Mesenchymal stem cell (in vitro differentiated cells and primary cell): ENCODE measurements at regions not wholly inside any gene's neighbourhood (a gene's known extent, or its start where the extent isn't known, plus 50 kb on each side); places are given as distances from the start of the nearest gene placed in this dataset.

Source experiments
- DNase-seq: peaks from one replicate; pipeline ENCODE4 v3.0.0-alpha.2; 2013
- H2AFZ ChIP-seq: one replicate; pipeline ENCODE4 v1.6.1; 2013; ENCODE audit warnings: low read depth, mild to moderate bottlenecking, control low read depth, inconsistent platforms, low read length, moderate library complexity
- H2AK5ac ChIP-seq: 2 replicates; pipeline ENCODE4 v1.6.1; 2013; ENCODE audit warnings: low read length, moderate library complexity, mild to moderate bottlenecking, inconsistent platforms; ENCODE audit not compliant: severe bottlenecking
- H2BK120ac ChIP-seq: one replicate; pipeline ENCODE4 v1.6.1; 2013; ENCODE audit warnings: low read depth, mild to moderate bottlenecking, inconsistent platforms, low read length, moderate library complexity
- H2BK12ac ChIP-seq, 2 experiments: one replicate each; pipeline ENCODE4 v1.6.1; 2013; ENCODE audit warnings: inconsistent platforms in 2 of 2, low read length in 2 of 2, mild to moderate bottlenecking in 2 of 2, moderate library complexity in 2 of 2, control low read depth in 1 of 2
- H2BK15ac ChIP-seq: one replicate; pipeline ENCODE4 v1.6.1; 2013; ENCODE audit warnings: mild to moderate bottlenecking, low read depth, inconsistent platforms; ENCODE audit not compliant: poor library complexity, severe bottlenecking
- H2BK5ac ChIP-seq: 2 replicates; pipeline ENCODE4 v1.6.1; 2013; ENCODE audit warnings: low read depth, mild to moderate bottlenecking, low read length, control low read depth, inconsistent platforms; ENCODE audit not compliant: poor library complexity, severe bottlenecking
- H3K14ac ChIP-seq, 2 experiments: one replicate each; pipeline ENCODE4 v1.6.1; 2013; ENCODE audit warnings: inconsistent platforms in 2 of 2, low read length in 2 of 2, control low read depth in 1 of 2, mild to moderate bottlenecking in 1 of 2, moderate library complexity in 1 of 2
- H3K18ac ChIP-seq, 2 experiments: one replicate each; pipeline ENCODE4 v1.6.1; 2013; ENCODE audit warnings: inconsistent platforms in 2 of 2, low read length in 2 of 2, control low read depth in 1 of 2, low read depth in 1 of 2, mild to moderate bottlenecking in 1 of 2
- H3K23ac ChIP-seq, 2 experiments: one replicate each; pipeline ENCODE4 v1.6.1; 2013; ENCODE audit warnings: inconsistent platforms in 2 of 2, low read length in 2 of 2, mild to moderate bottlenecking in 2 of 2, moderate library complexity in 2 of 2, control low read depth in 1 of 2
- H3K27ac ChIP-seq: 2 replicates; pipeline ENCODE4 v1.5.1; 2013; ENCODE audit warnings: mild to moderate bottlenecking, moderate library complexity, low read length, control low read depth, inconsistent platforms; ENCODE audit not compliant: poor library complexity, severe bottlenecking
- H3K27me3 ChIP-seq, 2 experiments: 2 replicates each; pipeline versions ENCODE4 v1.6.1 to v1.7.0; 2013; ENCODE audit warnings: low read length in 2 of 2, mild to moderate bottlenecking in 2 of 2, moderate library complexity in 2 of 2, control low read depth in 1 of 2, inconsistent platforms in 1 of 2; ENCODE audit not compliant: control insufficient read depth in 1 of 2, insufficient read depth in 1 of 2
- H3K36me3 ChIP-seq, 2 experiments: 2 replicates each; pipeline versions ENCODE4 v1.6.1 to v1.7.0; 2013; ENCODE audit warnings: low read length in 2 of 2, control low read depth in 1 of 2, inconsistent platforms in 1 of 2, low read depth in 1 of 2, mild to moderate bottlenecking in 1 of 2; ENCODE audit not compliant: insufficient read depth in 2 of 2, control insufficient read depth in 1 of 2
- H3K4ac ChIP-seq, 2 experiments: one replicate each; pipeline ENCODE4 v1.6.1; 2013; ENCODE audit warnings: inconsistent platforms in 2 of 2, low read length in 2 of 2, mild to moderate bottlenecking in 2 of 2, moderate library complexity in 2 of 2, control low read depth in 1 of 2, low read depth in 1 of 2
- H3K4me1 ChIP-seq: 2 replicates; pipeline ENCODE4 v1.6.1; 2013; ENCODE audit warnings: low read depth, low read length, control low read depth; ENCODE audit not compliant: control insufficient read depth, insufficient read depth
- H3K4me2 ChIP-seq: 2 replicates; pipeline ENCODE4 v1.6.1; 2013; ENCODE audit warnings: low read length, mild to moderate bottlenecking, inconsistent platforms; ENCODE audit not compliant: poor library complexity, severe bottlenecking
- H3K4me3 ChIP-seq, 2 experiments: 2 replicates each; pipeline versions ENCODE4 v1.5.1 to v1.7.0; 2013; ENCODE audit warnings: low read length in 2 of 2, mild to moderate bottlenecking in 2 of 2, control low read depth in 1 of 2, low read depth in 1 of 2; ENCODE audit not compliant: insufficient read depth in 1 of 2
- H3K79me1 ChIP-seq: replicated peaks from 2 replicates; pipeline ENCODE4 v1.6.1; 2013; ENCODE audit warnings: mild to moderate bottlenecking, control low read depth, low read length, inconsistent platforms; ENCODE audit not compliant: poor library complexity, severe bottlenecking
- H3K9ac ChIP-seq: 2 replicates; pipeline ENCODE4 v1.7.0; 2013; ENCODE audit warnings: mild to moderate bottlenecking, low read length, moderate library complexity
- H3K9me3 ChIP-seq: 2 replicates; pipeline ENCODE4 v1.7.0; 2013; ENCODE audit warnings: mild to moderate bottlenecking, low read length; ENCODE audit not compliant: control insufficient read depth
- H4K8ac ChIP-seq: one replicate; pipeline ENCODE4 v1.6.1; 2013; ENCODE audit warnings: inconsistent platforms, mild to moderate bottlenecking, low read length, moderate library complexity
- H4K91ac ChIP-seq: one replicate; pipeline ENCODE4 v1.6.1; 2013; ENCODE audit warnings: mild to moderate bottlenecking, low read length, inconsistent platforms
- WGBS: methylation state at CpG from one replicate; pipeline ENCODE4 v1.1.7; 2013; ENCODE audit warnings: mixed read lengths; 5-methylcytosine and 5-hydroxymethylcytosine counted together

DNA sequence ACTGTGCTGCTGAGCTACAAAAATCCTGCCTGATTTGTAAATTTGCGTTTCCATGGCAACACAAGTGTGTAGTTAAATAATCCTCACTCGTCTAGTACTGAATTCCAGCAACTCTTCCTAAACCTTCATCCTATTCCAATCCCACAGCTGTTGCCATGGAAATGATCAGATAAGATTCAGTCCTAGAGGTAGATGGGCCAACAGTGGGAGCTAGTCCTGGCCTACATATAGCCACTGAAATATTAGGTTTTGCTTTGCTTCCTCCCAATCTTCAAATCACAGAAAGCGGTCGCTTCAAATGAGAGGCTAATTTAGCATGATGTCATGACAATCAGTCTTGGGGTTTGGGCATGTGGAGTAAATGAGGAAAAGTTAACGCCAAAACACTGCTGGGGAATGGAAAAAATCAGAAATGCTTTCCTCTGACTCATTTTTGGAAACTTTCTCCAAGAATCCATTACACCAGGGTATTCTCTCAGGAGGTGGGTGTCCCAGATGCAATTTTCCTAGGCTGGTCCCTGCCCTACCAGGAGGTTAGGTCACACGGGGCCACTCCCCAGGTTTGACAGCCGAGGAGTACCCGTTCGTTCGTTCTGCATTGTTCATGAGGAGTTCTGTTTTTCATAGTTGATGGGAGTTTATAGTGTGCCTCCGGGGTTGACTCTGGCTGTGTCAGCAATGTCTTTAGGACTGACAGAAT lies 159.2 kb upstream of the SLCO3A1 start:
- H3K27me3 ChIP-seq = no peaks in the 10 kb centered on the region
- H3K23ac ChIP-seq = no peak overlapping the region
- WGBS = 77% methylated on average over 10 of the region's 11 CpGs
- no peak overlapping the region for H2BK15ac ChIP-seq
- no peak overlapping the region for H4K8ac ChIP-seq
- H3K18ac ChIP-seq = no peak overlapping the region
- H3K4me3 ChIP-seq = peak overlapping the region in 1 of 2 experiments; percentile 61
- no peaks in the 10 kb centered on the region for H3K36me3 ChIP-seq
- no peak overlapping the region for H2AK5ac ChIP-seq
- H4K91ac ChIP-seq = no peak overlapping the region
- no peak for DNase-seq
- no peak overlapping the region for H2AFZ ChIP-seq
- H2BK12ac ChIP-seq = no peak overlapping the region
- no peak overlapping the region for H2BK5ac ChIP-seq
- H3K14ac ChIP-seq = no peak overlapping the region
- H3K9me3 ChIP-seq = no peaks in the 10 kb centered on the region
- H3K4me2 ChIP-seq = no peak overlapping the region
- no peaks in the 10 kb centered on the region for H3K79me1 ChIP-seq
- H3K9ac ChIP-seq = peak overlapping the region; percentile 88
- H3K4me1 ChIP-seq = no peaks in the 10 kb centered on the region
- H3K4ac ChIP-seq = no peak overlapping the region
- H3K27ac ChIP-seq = no peak overlapping the region
- no peak overlapping the region for H2BK120ac ChIP-seq

DNA sequence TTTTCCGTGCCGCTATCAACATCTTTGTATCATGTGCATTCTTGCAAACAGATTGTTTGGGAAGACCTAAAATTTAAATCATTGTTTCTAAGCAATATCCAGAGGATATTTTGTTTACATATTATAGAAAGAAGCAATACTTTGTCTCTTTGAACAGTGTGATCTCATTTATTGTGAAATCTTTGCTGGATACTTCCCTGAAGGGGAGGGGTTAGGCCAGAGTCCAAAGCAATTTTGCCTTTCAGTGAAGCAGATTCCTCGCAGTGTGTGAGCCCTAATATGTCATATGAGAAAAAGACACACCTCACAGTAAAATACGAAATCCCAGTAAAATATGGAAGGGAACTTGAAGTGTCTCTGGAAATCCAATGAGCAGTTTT lies 158.7 kb upstream of the SLCO3A1 start:
- Histone ChIP-seq H4K91ac (no peak overlapping the region), H3K79me1 (no peaks in the 10 kb centered on the region)
- no peak for DNase-seq

DNA sequence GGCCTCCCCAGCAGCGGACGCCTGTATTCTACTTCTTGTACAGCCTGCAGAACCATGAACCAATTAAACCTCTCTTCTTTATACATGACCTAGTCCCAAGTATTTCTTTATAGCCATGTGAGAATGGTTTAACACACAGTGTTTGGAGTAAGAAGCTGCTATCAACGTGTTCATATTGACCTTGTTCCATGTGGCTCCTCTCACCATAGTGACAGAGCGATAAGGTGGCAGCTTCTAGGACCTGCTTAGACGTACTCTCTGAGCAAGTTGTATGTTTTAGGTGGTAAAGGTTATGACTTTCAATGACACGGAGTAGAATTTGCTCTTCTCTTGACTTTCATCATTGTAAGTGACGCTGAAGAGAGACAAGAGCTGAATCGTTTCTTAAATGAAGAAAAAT lies 157.7 kb upstream of the SLCO3A1 start:
- no peak overlapping the region for H3K9ac ChIP-seq
- no peaks in the 10 kb centered on the region for H3K36me3 ChIP-seq
- no peak overlapping the region for H2BK5ac ChIP-seq
- H3K27ac ChIP-seq = no peak overlapping the region
- H4K8ac ChIP-seq = no peak overlapping the region
- no peak overlapping the region for H4K91ac ChIP-seq
- no peaks in the 10 kb centered on the region for H3K27me3 ChIP-seq
- no peaks in the 10 kb centered on the region for H3K4me1 ChIP-seq
- H3K9me3 ChIP-seq = no peaks in the 10 kb centered on the region
- no peak overlapping the region for H3K23ac ChIP-seq
- no peaks in the 10 kb centered on the region for H3K79me1 ChIP-seq
- H3K4me3 ChIP-seq = no peak overlapping the region
- no peak overlapping the region for H3K4ac ChIP-seq
- 81% methylated on average over 5 of the region's 8 CpGs for WGBS
- H3K14ac ChIP-seq = no peak overlapping the region
- no peak overlapping the region for H2BK15ac ChIP-seq
- no peak overlapping the region for H3K18ac ChIP-seq
- no peak for DNase-seq
- H2AK5ac ChIP-seq = no peak overlapping the region
- H2BK12ac ChIP-seq = no peak overlapping the region
- H2BK120ac ChIP-seq = no peak overlapping the region
- no peak overlapping the region for H3K4me2 ChIP-seq
- no peak overlapping the region for H2AFZ ChIP-seq

More for the DNA sequence above, 158.7 kb upstream of the SLCO3A1 start:
- no peak overlapping the region for H3K27ac ChIP-seq
- peak overlapping the region in 1 of 2 experiments; percentile 61 for H3K4me3 ChIP-seq
- no peak overlapping the region for H4K8ac ChIP-seq
- no peak overlapping the region for H2BK15ac ChIP-seq
- H3K18ac ChIP-seq = no peak overlapping the region
- H2AFZ ChIP-seq = no peak overlapping the region
- 78% methylated on average over 3 of the region's 4 CpGs for WGBS
- no peak overlapping the region for H3K4me2 ChIP-seq
- no peak overlapping the region for H3K23ac ChIP-seq
- H3K27me3 ChIP-seq = no peaks in the 10 kb centered on the region
- H3K9ac ChIP-seq = peak overlapping the region; percentile 88
- H2BK120ac ChIP-seq = no peak overlapping the region
- H3K4ac ChIP-seq = no peak overlapping the region
- H3K4me1 ChIP-seq = no peaks in the 10 kb centered on the region
- H3K14ac ChIP-seq = no peak overlapping the region
- no peaks in the 10 kb centered on the region for H3K36me3 ChIP-seq
- no peak overlapping the region for H2BK12ac ChIP-seq
- no peak overlapping the region for H2AK5ac ChIP-seq
- no peaks in the 10 kb centered on the region for H3K9me3 ChIP-seq
- H2BK5ac ChIP-seq = no peak overlapping the region

DNA sequence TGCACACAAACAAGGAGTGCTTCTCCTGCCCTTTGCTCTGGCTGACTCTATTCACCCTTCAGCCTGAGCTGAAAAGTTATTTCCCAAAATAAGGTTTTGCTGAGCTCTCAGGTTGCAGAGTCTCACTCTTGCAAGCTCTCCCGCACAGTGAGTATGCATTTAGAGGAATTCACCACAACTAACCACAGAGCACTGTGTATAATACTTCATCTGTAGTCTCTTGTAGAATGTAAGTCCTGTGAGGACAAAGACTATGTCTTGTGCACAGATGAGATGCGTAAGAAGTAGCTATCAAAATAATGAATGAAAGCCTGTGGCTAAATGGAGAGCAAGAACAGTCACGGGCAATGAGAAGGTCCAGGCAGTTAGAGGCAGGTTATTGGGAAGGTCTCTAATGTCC lies 156.5 kb upstream of the SLCO3A1 start:
- no peak overlapping the region for H3K23ac ChIP-seq
- H4K8ac ChIP-seq = no peak overlapping the region
- no peaks in the 10 kb centered on the region for H3K36me3 ChIP-seq
- H3K18ac ChIP-seq = no peak overlapping the region
- H3K9ac ChIP-seq = no peak overlapping the region
- H3K14ac ChIP-seq = no peak overlapping the region
- H3K4ac ChIP-seq = no peak overlapping the region
- no peaks in the 10 kb centered on the region for H3K4me1 ChIP-seq
- H2BK12ac ChIP-seq = no peak overlapping the region
- H3K4me3 ChIP-seq = no peak overlapping the region
- no peak overlapping the region for H2BK120ac ChIP-seq
- no peaks in the 10 kb centered on the region for H3K79me1 ChIP-seq
- H4K91ac ChIP-seq = no peak overlapping the region
- no peak overlapping the region for H2AFZ ChIP-seq
- no peak overlapping the region for H2BK15ac ChIP-seq
- no peak for DNase-seq
- H2BK5ac ChIP-seq = no peak overlapping the region
- H3K27ac ChIP-seq = no peak overlapping the region
- H3K9me3 ChIP-seq = no peaks in the 10 kb centered on the region
- H2AK5ac ChIP-seq = no peak overlapping the region
- no peaks in the 10 kb centered on the region for H3K27me3 ChIP-seq
- H3K4me2 ChIP-seq = no peak overlapping the region
- 75% methylated on average over 2 of the region's 3 CpGs for WGBS
